T follicular helper cell (primary cell): ENCODE measurements at regions not wholly inside any gene's neighbourhood (a gene's known extent, or its start where the extent isn't known, plus 50 kb on each side); places are given as distances from the start of the nearest gene placed in this dataset.
"Not testable (repeated sequence)": the region's sequence is repeated elsewhere in the genome, so short reads cannot be mapped to it uniquely, and the experiment has no call there.

Experiments used
- DNase-seq: peaks from one replicate; pipeline ENCODE4 v3.0.0-alpha.2; 2020; ENCODE audit warnings: low read depth

DNA sequence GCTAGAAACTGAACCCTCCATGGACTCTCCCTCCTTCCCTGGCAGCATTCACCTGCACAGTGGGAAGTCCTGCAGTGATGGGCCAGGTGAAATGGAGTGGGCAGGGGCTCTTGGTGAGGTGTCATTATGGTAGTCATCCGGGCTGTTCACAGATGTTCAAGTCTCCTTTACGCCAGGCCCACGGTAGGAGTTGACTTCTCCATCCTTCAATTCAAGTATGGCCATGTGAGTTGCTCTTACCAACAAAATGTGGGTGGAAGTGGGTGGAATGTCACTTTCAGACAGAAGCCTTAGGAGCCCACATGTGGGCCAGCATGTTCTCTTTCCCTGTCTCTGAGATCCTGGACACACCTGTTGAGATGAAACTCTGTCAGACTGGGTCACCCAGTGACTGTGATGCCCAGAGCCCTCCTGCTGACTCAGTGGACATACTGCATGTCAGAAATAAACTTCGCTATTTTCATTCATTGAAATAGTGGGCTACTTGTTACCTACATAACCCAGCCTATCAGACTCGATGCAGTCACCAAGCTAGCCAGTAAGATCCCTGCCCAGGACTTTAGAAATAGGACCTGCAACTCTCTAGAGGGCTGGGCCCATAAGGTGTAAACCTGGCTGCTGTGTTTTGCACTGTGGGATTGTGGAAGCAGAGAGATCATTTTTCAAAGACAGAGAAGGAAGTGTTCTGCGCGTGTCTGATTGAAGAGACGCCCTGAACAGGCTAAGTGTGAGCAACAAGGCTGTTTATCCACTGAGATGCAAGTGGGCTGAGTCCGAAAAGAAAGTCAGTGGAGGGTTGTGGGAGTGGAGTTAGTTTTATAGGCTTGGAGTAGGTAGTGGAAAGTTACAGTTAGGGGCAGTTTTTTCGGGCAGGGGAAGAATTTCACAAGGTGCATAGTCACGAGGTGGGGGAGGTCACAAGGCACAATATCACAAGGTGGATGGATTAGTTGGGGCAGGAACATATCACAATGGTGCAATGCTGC is 174.4 kb downstream of the TRIM43 start:
- not testable (repeated sequence) for DNase-seq

DNA sequence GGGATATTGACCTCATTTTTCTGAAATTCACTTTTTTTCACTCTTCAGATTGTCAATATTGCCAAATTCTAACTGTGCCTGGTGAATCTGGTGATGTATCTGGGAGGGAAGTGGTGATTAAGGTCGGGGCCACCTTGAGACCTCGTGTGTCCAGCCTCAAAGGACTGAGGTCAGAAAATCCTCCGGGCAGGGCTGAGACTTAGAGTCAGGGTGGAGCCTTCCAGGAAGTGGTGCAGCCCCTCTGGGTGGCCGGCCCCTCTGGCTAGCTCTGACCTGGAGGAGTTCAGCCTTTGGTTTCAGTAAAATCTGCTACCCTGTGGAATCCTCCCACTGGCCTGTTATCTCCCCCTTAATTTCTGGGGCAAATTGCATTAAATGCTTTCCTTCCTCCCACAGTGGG is 175.7 kb downstream of the TRIM43 start:
- DNase-seq: not testable (repeated sequence)

DNA sequence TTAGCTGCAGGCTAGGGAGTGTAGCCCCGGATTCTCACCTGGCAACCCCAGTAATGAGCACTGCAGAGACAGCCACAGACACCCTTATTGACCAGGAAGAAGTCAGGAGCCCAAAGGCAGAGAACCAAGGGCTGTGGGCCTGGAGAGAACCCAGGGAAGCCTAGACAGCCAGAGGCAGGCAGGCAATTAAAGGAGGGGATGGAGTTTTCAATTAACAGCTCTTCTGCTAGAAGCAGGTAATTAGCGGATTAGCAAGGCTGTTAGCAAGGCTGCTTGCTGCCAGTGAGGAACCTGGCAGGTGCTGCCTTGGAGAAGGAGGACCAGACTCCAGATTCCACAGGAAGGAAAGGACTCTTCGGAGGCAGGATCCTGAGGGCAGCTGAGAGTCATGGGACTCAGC is 176.1 kb downstream of the TRIM43 start:
- not testable (repeated sequence) for DNase-seq

DNA sequence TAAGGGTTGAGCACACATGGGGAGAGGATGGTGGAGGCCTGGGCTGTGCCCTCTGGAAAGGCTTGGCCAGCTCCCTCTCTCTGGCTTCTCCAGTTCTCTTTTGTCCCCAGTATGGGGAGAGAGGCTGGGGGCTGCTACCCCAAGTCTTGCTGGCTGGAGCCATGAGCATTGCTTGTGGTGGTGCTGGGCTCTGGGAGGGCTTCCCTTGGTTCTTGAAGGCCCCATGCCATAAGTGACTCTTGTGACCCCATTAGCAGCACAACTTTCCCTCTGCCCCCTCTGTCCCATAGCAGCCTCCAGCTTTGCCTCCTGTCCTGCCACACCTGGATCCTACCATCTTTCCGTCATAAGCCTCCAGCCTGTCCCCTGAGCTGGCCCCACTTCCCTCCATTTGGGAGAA is 177.5 kb downstream of the TRIM43 start:
- not testable (repeated sequence) for DNase-seq

DNA sequence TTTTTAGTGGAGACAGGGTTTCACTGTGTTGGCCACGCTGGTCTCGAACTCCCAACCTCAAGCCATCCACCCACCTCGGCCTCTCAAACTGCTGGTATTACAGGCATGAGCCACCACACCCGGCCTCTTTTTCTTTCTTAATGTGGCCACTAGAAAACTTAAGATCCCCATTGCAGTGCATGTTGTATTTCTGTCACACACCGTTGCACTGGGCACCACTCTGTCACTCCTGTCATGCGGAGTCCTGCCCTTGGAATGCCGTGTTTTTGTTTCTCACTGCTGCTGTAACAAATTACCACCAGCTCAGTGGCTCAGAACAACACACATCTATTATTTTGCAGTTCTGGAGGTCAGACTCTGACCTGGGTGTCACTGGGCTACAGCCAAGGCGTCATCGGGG is 178.9 kb downstream of the TRIM43 start:
- DNase-seq: not testable (repeated sequence)

DNA sequence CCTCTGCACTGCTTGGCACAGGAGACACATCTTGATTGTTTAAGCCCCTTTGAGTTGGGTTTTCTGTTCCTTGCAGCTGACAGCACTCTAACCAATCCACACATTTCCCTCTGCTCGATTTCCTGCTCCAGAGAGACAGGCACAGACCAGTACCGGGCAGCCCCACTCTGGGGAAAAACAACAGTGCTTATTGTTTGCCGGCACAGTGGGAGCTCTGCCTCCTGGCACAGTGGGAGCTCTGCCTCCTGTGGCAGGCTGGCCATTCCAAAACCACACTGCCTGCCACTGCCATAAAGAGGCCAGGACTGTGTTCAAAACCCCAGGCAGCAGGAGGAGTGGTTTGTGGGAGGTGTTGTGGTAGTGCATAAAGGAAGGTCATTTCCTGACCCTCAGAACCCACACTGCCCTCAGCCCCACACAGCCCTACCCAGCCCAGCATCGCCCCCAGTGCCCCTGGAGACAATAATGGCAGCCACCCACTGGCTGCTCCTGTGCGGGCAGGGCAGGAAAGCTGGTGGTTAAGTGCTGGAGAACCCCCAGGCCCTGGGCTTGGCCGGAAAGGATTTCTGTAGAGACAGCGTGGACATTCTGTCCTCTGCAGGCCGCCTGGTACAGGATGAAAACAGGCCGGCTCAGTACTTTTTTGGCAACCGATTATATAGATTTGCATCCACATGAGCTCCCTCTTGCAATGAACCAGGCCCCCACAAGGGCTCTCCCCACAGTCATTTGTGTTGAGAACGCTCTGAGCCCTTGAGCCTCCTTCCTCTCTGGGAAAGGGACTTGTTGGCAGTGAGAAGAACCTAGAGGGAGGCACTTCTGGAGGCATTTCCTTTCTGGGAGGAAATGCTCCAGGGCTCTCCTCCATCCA is 182.8 kb downstream of the TRIM43 start:
- DNase-seq: not testable (repeated sequence)

DNA sequence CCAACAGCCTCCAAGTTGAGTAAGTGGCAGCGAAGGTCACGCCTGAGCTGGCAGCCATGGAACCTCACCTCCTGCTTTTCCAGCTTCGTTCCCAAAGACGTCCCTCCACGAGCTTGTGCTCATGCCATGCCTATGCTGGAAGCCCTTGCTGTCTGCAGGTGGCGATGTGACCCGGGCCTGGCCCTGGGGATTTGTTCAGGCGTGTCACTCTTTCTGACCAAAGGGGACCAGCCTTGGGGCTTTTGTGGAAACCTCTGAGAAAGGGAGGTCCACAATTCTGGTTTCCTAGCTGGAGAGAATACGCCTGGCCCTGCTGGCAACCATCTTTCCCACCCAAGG is 183.4 kb downstream of the TRIM43 start:
- not testable (repeated sequence) for DNase-seq
